Liver (tissue), 7 donors: ENCODE measurements at regions not wholly inside any gene's neighbourhood (a gene's known extent, or its start where the extent isn't known, plus 50 kb on each side); places are given as distances from the start of the nearest gene placed in this dataset.

Experiments used
- DNase-seq: peaks from one replicate; pipeline ENCODE4 v3.0.0-alpha.2; 2017; ENCODE audit warnings: low spot score
- H3K27ac ChIP-seq, 2 donors: one replicate each; pipeline ENCODE4 v1.7.0; 2013; ENCODE audit warnings: inconsistent platforms in 2 of 2, low read length in 2 of 2, control low read depth in 1 of 2, low read depth in 1 of 2, mild to moderate bottlenecking in 1 of 2
- H3K27me3 ChIP-seq, 4 donors: one replicate each; pipeline versions ENCODE4 v1.6.1 to v1.7.0; 2013; ENCODE audit warnings: low read length in 3 of 4, inconsistent platforms in 1 of 4, mild to moderate bottlenecking in 1 of 4, moderate library complexity in 1 of 4; ENCODE audit not compliant: control insufficient read depth in 4 of 4, insufficient read depth in 4 of 4
- H3K36me3 ChIP-seq, 4 donors: one replicate each; pipeline versions ENCODE4 v1.6.1 to v1.7.0; 2013; ENCODE audit warnings: low read length in 3 of 4, mild to moderate bottlenecking in 3 of 4, low read depth in 1 of 4, moderate library complexity in 1 of 4; ENCODE audit not compliant: control insufficient read depth in 4 of 4, insufficient read depth in 3 of 4
- H3K4me1 ChIP-seq, 4 donors: one replicate each; pipeline versions ENCODE4 v1.6.1 to v1.7.0; 2013; ENCODE audit warnings: low read length in 3 of 4, mild to moderate bottlenecking in 3 of 4, moderate library complexity in 1 of 4; ENCODE audit not compliant: control insufficient read depth in 4 of 4, insufficient read depth in 4 of 4
- H3K4me3 ChIP-seq, 3 donors: one replicate each; pipeline versions ENCODE4 v1.6.1 to v1.7.0; 2013; ENCODE audit warnings: low read length in 3 of 3, control low read depth in 1 of 3, low read depth in 1 of 3, mild to moderate bottlenecking in 1 of 3
- H3K9ac ChIP-seq, 2 donors: one replicate each; pipeline ENCODE4 v1.7.0; 2013; ENCODE audit warnings: low read length in 2 of 2, mild to moderate bottlenecking in 2 of 2, moderate library complexity in 2 of 2, control low read depth in 1 of 2, low read depth in 1 of 2
- H3K9me3 ChIP-seq, 4 donors: one replicate each; pipeline versions ENCODE4 v1.6.1 to v1.7.0; 2013; ENCODE audit warnings: low read length in 3 of 4; ENCODE audit not compliant: control insufficient read depth in 4 of 4
- ATF3 ChIP-seq: IDR thresholded peaks from 2 replicates; pipeline ENCODE4 v1.6.1; 2016; ENCODE audit warnings: antibody characterized with exemption
- EGR1 ChIP-seq, 2 donors: IDR thresholded peaks; 2 replicates each; pipeline ENCODE4 v1.6.1; 2016 to 2018; ENCODE audit warnings: antibody characterized with exemption in 2 of 2, low read depth in 2 of 2
- FOXA1 ChIP-seq: IDR thresholded peaks from 2 replicates; pipeline ENCODE4 v1.6.1; 2016; ENCODE audit warnings: antibody characterized with exemption
- GABPA ChIP-seq, 2 donors: IDR thresholded peaks in 1 of 2; conservative IDR thresholded peaks in 1 of 2; 2 replicates each; pipeline ENCODE4 v1.6.1; 2016; ENCODE audit warnings: antibody characterized with exemption in 2 of 2, mild to moderate bottlenecking in 1 of 2, moderate library complexity in 1 of 2
- HNF4A ChIP-seq, 2 donors: conservative IDR thresholded peaks; 2 replicates each; pipeline ENCODE4 v1.6.1; 2016; ENCODE audit warnings: antibody characterized with exemption in 2 of 2, mild to moderate bottlenecking in 2 of 2
- JUND ChIP-seq, 2 donors: IDR thresholded peaks; 2 replicates each; pipeline ENCODE4 v1.6.1; 2016; ENCODE audit warnings: antibody characterized with exemption in 2 of 2
- MAX ChIP-seq: IDR thresholded peaks from 2 replicates; pipeline ENCODE4 v1.6.1; 2016; ENCODE audit warnings: antibody characterized with exemption
- NR2F2 ChIP-seq: IDR thresholded peaks from 2 replicates; pipeline ENCODE4 v1.6.1; 2016; ENCODE audit warnings: antibody characterized with exemption
- RAD21 ChIP-seq, 2 donors: IDR thresholded peaks; 2 replicates each; pipeline ENCODE4 v1.6.1; 2016; ENCODE audit warnings: antibody characterized with exemption in 2 of 2, mild to moderate bottlenecking in 2 of 2
- RXRA ChIP-seq, 2 donors: IDR thresholded peaks; 2 replicates each; pipeline ENCODE4 v1.6.1; 2017 to 2018; ENCODE audit warnings: antibody characterized with exemption in 2 of 2, mild to moderate bottlenecking in 1 of 2
- SP1 ChIP-seq: IDR thresholded peaks from 2 replicates; pipeline ENCODE4 v1.6.1; 2018; ENCODE audit warnings: antibody characterized with exemption, mild to moderate bottlenecking
- TAF1 ChIP-seq: conservative IDR thresholded peaks from 2 replicates; pipeline ENCODE4 v1.6.1; 2016; ENCODE audit warnings: antibody characterized with exemption, mild to moderate bottlenecking
- YY1 ChIP-seq: IDR thresholded peaks from 2 replicates; pipeline ENCODE4 v1.6.1; 2016; ENCODE audit warnings: antibody characterized with exemption, mild to moderate bottlenecking
- ZBTB33 ChIP-seq: IDR thresholded peaks from 2 replicates; pipeline ENCODE4 v1.6.1; 2016; ENCODE audit warnings: antibody characterized with exemption
- WGBS: extraction: QIAGEN DNeasy Blood & Tissue Kit; methylation state at CpG from one replicate; pipeline ENCODE4 v1.1.7; 2013; 5-methylcytosine and 5-hydroxymethylcytosine counted together
- donor health status: healthy.
- donor health status: healthy.
- donor health status: healthy.
- donor health status: healthy.

- WGBS: 87% methylated on average over 6 of the region's 6 CpGs
- Histone ChIP-seq H3K9ac (peak overlapping the region in 1 of 2 donors; percentile 20), H3K4me1 (peaks cover 2 to 23% (median 20%) of the 10 kb centered on the region in 4 donors), H3K9me3 (no peaks in the 10 kb centered on the region), H3K4me3 (peak overlapping the region in 2 of 3 donors; percentile 44 to 64), H3K27me3 (no peaks in the 10 kb centered on the region), H3K36me3 (no peaks in the 10 kb centered on the region), H3K27ac (peak overlapping the region in 1 of 2 donors; percentile 91)
- no peak for DNase-seq
- TF ChIP-seq GABPA (IDR thresholded peaks at IDR 0.05 in 1 of 2, conservative IDR thresholded peaks at IDR 0.05 in 1 of 2) (no peak), YY1 (no peak), SP1 (no peak), JUND (IDR thresholded peaks at IDR 0.05) (no peak), TAF1 (no peak), FOXA1 (no peak), MAX (no peak), RXRA (IDR thresholded peaks at IDR 0.05) (no peak), ZBTB33 (no peak), EGR1 (IDR thresholded peaks at IDR 0.05; ENCODE audit: low read depth in 2 of 2) (no peak)
These were observed 109.6 kb upstream of the KLF13 start for GRCh38 chr15:31217067-31217466.

GRCh38 chr15:31217566-31218270 is 108.9 kb upstream of the KLF13 start:
- peak in 1 of 2 donors; percentile 10 for TF ChIP-seq RAD21 (IDR thresholded peaks at IDR 0.05)
- no peak for TF ChIP-seq YY1
- TF ChIP-seq HNF4A (conservative IDR thresholded peaks at IDR 0.05): no peak
- no peak for DNase-seq
- H3K36me3 ChIP-seq: no peaks in the 10 kb centered on the region
- no peaks in the 10 kb centered on the region for H3K9me3 ChIP-seq
- WGBS: 96% methylated on average over 10 of the region's 10 CpGs
- no peak overlapping the region for H3K4me3 ChIP-seq
- no peaks in the 10 kb centered on the region for H3K27me3 ChIP-seq
- H3K4me1 ChIP-seq: peaks cover 2 to 23% (median 20%) of the 10 kb centered on the region in 4 donors
- no peak overlapping the region for H3K27ac ChIP-seq
- H3K9ac ChIP-seq: no peak overlapping the region

- Histone ChIP-seq H3K4me1 (peaks cover under 1 to 23% (median 19%) of the 10 kb centered on the region in 4 donors), H3K27ac (no peak overlapping the region), H3K9me3 (no peaks in the 10 kb centered on the region), H3K27me3 (no peaks in the 10 kb centered on the region), H3K9ac (no peak overlapping the region), H3K4me3 (no peak overlapping the region), H3K36me3 (no peaks in the 10 kb centered on the region)
- TF ChIP-seq RXRA (IDR thresholded peaks at IDR 0.05) (no peak), GABPA (IDR thresholded peaks at IDR 0.05 in 1 of 2, conservative IDR thresholded peaks at IDR 0.05 in 1 of 2) (no peak), ATF3 (no peak), EGR1 (IDR thresholded peaks at IDR 0.05; ENCODE audit: low read depth in 2 of 2) (no peak), NR2F2 (no peak), YY1 (no peak)
- 61% methylated on average over 3 of the region's 3 CpGs for WGBS
- no peak for DNase-seq
These were observed 107.4 kb upstream of the KLF13 start for GRCh38 chr15:31219221-31219620.
